ENCODE measurements at regions not wholly inside any gene's neighbourhood (a gene's known extent, or its start where the extent isn't known, plus 50 kb on each side); places are given as distances from the start of the nearest gene placed in this dataset.
"Not testable (repeated sequence)": the region's sequence is repeated elsewhere in the genome, so short reads cannot be mapped to it uniquely, and the experiment has no call there.

DNA sequence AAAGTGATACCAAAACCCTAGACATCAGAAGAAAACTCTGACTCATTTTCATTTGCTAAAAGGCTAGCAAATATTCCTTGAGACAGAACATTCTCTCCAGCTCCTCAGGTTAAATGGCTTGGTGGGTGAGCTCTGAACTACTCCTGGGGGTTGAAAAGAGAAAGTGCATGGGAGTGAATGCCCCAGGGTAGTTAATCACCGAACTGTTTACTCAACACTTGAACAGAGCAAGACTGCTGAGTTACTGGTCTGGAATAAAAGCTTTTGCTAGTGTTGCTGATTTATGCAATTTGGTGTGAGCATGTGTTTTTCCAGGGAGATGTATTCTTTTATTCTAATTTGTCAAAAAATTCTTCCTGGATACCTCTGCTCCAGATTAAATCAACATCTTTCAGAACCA, 88.3 kb upstream of the PRDM9 start:
- peak; percentile 72 for ATAC-seq
- no peak overlapping the region for H3K27ac ChIP-seq
- TF ChIP-seq CTCF (IDR thresholded peaks at IDR 0.05): no peak
- no peak for TF ChIP-seq POLR2A (IDR thresholded peaks at IDR 0.05)
- peak in 1 of 4 donors; percentile 7 for DNase-seq
- no peaks in the 10 kb centered on the region for H3K9me3 ChIP-seq
- H3K36me3 ChIP-seq (replicated peaks in 1 of 2; ENCODE audit: insufficient read depth in 1 of 2, low read depth in 2 of 2): no peaks in the 10 kb centered on the region
- WGBS, 2 donors: 32 to 33% methylated on average over 1 of the region's 1 CpG
- no peaks in the 10 kb centered on the region for H3K27me3 ChIP-seq
- H3K4me1 ChIP-seq: no peaks in the 10 kb centered on the region
- no peak overlapping the region for H3K4me3 ChIP-seq
- intact Hi-C loops (cut with DNase I): no loop called here

- no peak overlapping the region for H3K27ac ChIP-seq
- no peak for ATAC-seq
- DNase-seq: no peak
- H3K4me1 ChIP-seq: no peaks in the 10 kb centered on the region
- TF ChIP-seq POLR2A (IDR thresholded peaks at IDR 0.05): no peak
- TF ChIP-seq CTCF (IDR thresholded peaks at IDR 0.05): no peak
- H3K9me3 ChIP-seq: no peaks in the 10 kb centered on the region
- WGBS, 2 donors: 26 to 34% methylated on average over 3 of the region's 3 CpGs
- H3K27me3 ChIP-seq: no peaks in the 10 kb centered on the region
- no peaks in the 10 kb centered on the region for H3K36me3 ChIP-seq (replicated peaks in 1 of 2; ENCODE audit: insufficient read depth in 1 of 2, low read depth in 2 of 2)
- intact Hi-C loops (cut with DNase I): no loop called here
- no peak overlapping the region for H3K4me3 ChIP-seq
Observed at GRCh38 chr5:23412515-23412914, 94.9 kb upstream of the PRDM9 start.

DNA sequence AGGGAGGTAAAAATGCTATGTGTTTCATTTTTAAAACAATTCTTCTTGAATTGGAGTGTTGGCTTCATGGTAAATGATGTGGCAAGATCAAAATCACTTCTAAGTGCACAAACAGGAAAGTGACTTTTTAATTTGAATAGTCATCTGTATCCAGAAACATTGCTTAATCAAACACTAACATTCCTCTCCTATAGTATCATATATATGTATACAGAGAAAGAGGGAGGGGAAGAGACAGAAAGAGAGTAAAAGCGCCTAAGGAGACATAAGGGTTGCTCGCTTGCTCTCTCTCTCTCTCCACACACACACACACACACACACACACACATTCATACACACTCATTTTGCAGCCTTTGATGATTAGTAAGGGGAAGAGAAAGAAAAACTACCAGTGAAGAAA, 95.4 kb upstream of the PRDM9 start:
- Histone ChIP-seq H3K4me1 (no peaks in the 10 kb centered on the region), H3K4me3 (no peak overlapping the region), H3K27me3 (no peaks in the 10 kb centered on the region), H3K36me3 (replicated peaks in 1 of 2; ENCODE audit: insufficient read depth in 1 of 2, low read depth in 2 of 2) (no peaks in the 10 kb centered on the region), H3K27ac (no peak overlapping the region), H3K9me3 (no peaks in the 10 kb centered on the region)
- DNase-seq (no peak), ATAC-seq (no peak)
- WGBS, 2 donors: 61 to 62% methylated on average over 2 of the region's 2 CpGs
- intact Hi-C loops (cut with DNase I): no loop called here
- TF ChIP-seq POLR2A (IDR thresholded peaks at IDR 0.05) (no peak), CTCF (IDR thresholded peaks at IDR 0.05) (no peak)

DNA sequence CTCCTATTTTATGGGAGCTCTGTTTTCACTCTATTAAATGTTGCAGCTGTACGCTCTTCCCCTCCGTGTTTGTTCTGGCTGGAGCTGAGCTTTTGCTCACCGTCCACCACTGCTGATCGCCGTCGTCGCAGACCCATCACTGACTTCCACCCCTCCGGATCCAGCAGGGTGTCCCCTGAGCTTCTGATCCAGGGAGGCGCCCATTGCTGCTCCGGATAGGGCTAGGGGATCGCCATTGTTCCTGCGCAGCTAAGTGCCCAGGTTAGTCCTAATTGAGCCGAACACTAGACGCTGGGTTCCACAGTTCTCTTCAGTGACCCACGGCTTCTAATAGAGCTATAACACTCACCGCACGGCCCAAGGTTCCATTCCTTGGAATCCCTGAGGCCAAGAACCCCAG, 96.2 kb upstream of the PRDM9 start:
- Histone ChIP-seq H3K9me3 (no peaks in the 10 kb centered on the region), H3K4me3 (no peak overlapping the region), H3K36me3 (replicated peaks in 1 of 2; ENCODE audit: insufficient read depth in 1 of 2, low read depth in 2 of 2) (no peaks in the 10 kb centered on the region), H3K27me3 (no peaks in the 10 kb centered on the region), H3K4me1 (no peaks in the 10 kb centered on the region), H3K27ac (no peak overlapping the region)
- no peak for ATAC-seq
- no peak for DNase-seq
- whole genome bisulfite sequencing, 2 donors: 76 to 83% methylated on average over 17 of the region's 17 CpGs
- no peak for TF ChIP-seq CTCF (IDR thresholded peaks at IDR 0.05)
- TF ChIP-seq POLR2A (IDR thresholded peaks at IDR 0.05): no peak
- intact Hi-C loops (cut with DNase I): no loop called here

GRCh38 chr5:23410775-23411174, 96.6 kb upstream of the PRDM9 start:
- H3K36me3 ChIP-seq (replicated peaks in 1 of 2; ENCODE audit: insufficient read depth in 1 of 2, low read depth in 2 of 2); H3K9me3 ChIP-seq; H3K4me3 ChIP-seq; H3K4me1 ChIP-seq; ATAC-seq; H3K27ac ChIP-seq; intact Hi-C loops (cut with DNase I); DNase-seq; H3K27me3 ChIP-seq: not testable (repeated sequence)
- 69 to 71% methylated on average over 5 of the region's 5 CpGs for WGBS, 2 donors

Data from body of pancreas (tissue), 4 donors.